Psoas muscle (tissue), 7 donors: ENCODE measurements at regions not wholly inside any gene's neighbourhood (a gene's known extent, or its start where the extent isn't known, plus 50 kb on each side); places are given as distances from the start of the nearest gene placed in this dataset.

Source experiments
- ATAC-seq, 4 donors: fragments of 200-7000 bp; cut with Tn5 transposase; one replicate each; pipeline ENCODE4 v1.9.1; 2020; ENCODE audit warnings: moderate library complexity in 3 of 4, mild to moderate bottlenecking in 2 of 4
- DNase-seq, 2 donors: peaks; one replicate each; pipeline ENCODE4 v3.0.0-alpha.2; 2020
- H3K27ac ChIP-seq: fragments of 200-600 bp; one replicate; pipeline ENCODE4 v1.8.0; 2022
- H3K27me3 ChIP-seq, 3 donors: fragments of 200-600 bp in 1 of 3; one replicate each; pipeline versions ENCODE4 v1.6.1 to v1.8.0; 2013 to 2022; ENCODE audit warnings: low read length in 2 of 3, mild to moderate bottlenecking in 2 of 3, moderate library complexity in 1 of 3; ENCODE audit not compliant: insufficient read depth in 3 of 3
- H3K36me3 ChIP-seq, 2 donors: fragments of 200-600 bp in 1 of 2; one replicate each; pipeline versions ENCODE4 v1.6.1 to v1.8.0; 2013 to 2022; ENCODE audit warnings: low read depth in 1 of 2, mild to moderate bottlenecking in 1 of 2, moderate library complexity in 1 of 2; ENCODE audit not compliant: insufficient read depth in 1 of 2
- H3K4me1 ChIP-seq: fragments of 200-600 bp; one replicate; pipeline ENCODE4 v1.8.0; 2022
- H3K4me3 ChIP-seq: fragments of 200-600 bp; one replicate; pipeline ENCODE4 v1.8.0; 2022; ENCODE audit warnings: mild to moderate bottlenecking
- H3K9me3 ChIP-seq: fragments of 200-600 bp; one replicate; pipeline ENCODE4 v1.8.0; 2022
- CTCF ChIP-seq: fragments of 200-600 bp; IDR thresholded peaks from one replicate; pipeline ENCODE4 v1.8.0; 2022; ENCODE audit warnings: antibody characterized with exemption
- WGBS, 3 donors: extraction: QIAGEN DNeasy Blood & Tissue Kit; methylation state at CpG; one replicate each; pipeline versions ENCODE4 v1.1.6 to v1.1.7; 2013; 5-methylcytosine and 5-hydroxymethylcytosine counted together
- intact Hi-C, 2 donors: fragments of 100-400 bp; cut with DNase I; formaldehyde crosslinking; loops; one replicate each; pipeline versions ENCODE4 v1.11.0 to v1.14.2; 2022
- donor health status: healthy with polysubstance abuse.
- donor health status: DM: no; HTN: no; CAD: no; lungs with moderate emphysema.
- donor health status: Bipolar disorder and iron deficiency.
- donor health status: healthy.
- donor health status: DM: yes; HTN: yes; CAD: no.
- donor health status: DM: no; HTN: no; CAD: no.
- donor health status: DM: yes; HTN: yes; CAD: no.

GRCh38 chr5:53326424-53327153 is 153.8 kb upstream of the FST start:
- 31 to 42% (median 32%) methylated on average over 7 of the region's 7 CpGs for WGBS, 3 donors
- ATAC-seq (peak in 2 of 4 donors; percentile 24 to 48), DNase-seq (no peak)
- no peak overlapping the region for H3K27ac ChIP-seq
- no peak overlapping the region for H3K4me3 ChIP-seq
- TF ChIP-seq CTCF, result no peak
- H3K4me1 ChIP-seq, result no peaks in the 10 kb centered on the region
- H3K36me3 ChIP-seq, result no peaks in the 10 kb centered on the region
- no peaks in the 10 kb centered on the region for H3K27me3 ChIP-seq
- intact Hi-C loops, result no loop called here
- no peaks in the 10 kb centered on the region for H3K9me3 ChIP-seq

DNA sequence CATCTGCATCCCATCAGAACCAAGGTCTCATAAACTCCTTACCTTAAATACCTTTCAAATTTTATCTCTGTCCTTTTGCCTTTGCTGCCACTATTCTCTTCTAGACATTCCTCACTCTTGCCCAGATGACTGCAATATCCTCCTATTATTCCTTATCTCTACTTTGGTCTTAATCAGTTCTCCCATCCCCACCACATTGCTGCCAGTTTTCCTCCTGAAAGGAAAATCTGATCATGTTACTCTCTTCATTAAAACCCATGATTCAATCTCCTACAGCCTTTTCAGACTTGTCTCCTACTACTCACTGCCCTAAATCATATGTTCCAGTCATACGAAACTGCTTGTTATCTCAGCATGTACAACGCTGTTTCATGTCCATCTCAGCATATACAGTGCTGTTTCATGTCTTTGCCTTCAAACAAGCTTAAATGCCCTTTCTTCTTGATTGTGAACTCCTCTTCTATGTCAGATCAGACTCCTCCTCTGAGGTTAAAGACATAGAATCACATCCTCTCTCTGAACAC is 152.6 kb upstream of the FST start:
- whole genome bisulfite sequencing, 3 donors, result 85 to 89% (median 88%) methylated on average over 2 of the region's 2 CpGs
- no peaks in the 10 kb centered on the region for H3K4me1 ChIP-seq
- H3K27me3 ChIP-seq, result no peaks in the 10 kb centered on the region
- no peaks in the 10 kb centered on the region for H3K9me3 ChIP-seq
- no peak for TF ChIP-seq CTCF
- H3K27ac ChIP-seq, result no peak overlapping the region
- H3K36me3 ChIP-seq, result no peaks in the 10 kb centered on the region
- intact Hi-C loops, result no loop called here
- ATAC-seq (no peak), DNase-seq (no peak)
- H3K4me3 ChIP-seq, result no peak overlapping the region

- ATAC-seq, result no peak
- intact Hi-C loops, result no loop called here
Observed at GRCh38 chr5:53330491-53330890, 149.9 kb upstream of the FST start.

GRCh38 chr5:53331463-53331862 is 149.0 kb upstream of the FST start:
- WGBS, 3 donors, result 68 to 79% (median 79%) methylated on average over 1 of the region's 1 CpG
- intact Hi-C loops, result no loop called here

More at GRCh38 chr5:53330491-53330890, 149.9 kb upstream of the FST start:
- no peaks in the 10 kb centered on the region for H3K9me3 ChIP-seq
- H3K27ac ChIP-seq, result no peak overlapping the region
- no peaks in the 10 kb centered on the region for H3K27me3 ChIP-seq
- TF ChIP-seq CTCF, result no peak
- no peaks in the 10 kb centered on the region for H3K36me3 ChIP-seq
- no peaks in the 10 kb centered on the region for H3K4me1 ChIP-seq
- no peak overlapping the region for H3K4me3 ChIP-seq
- WGBS, 3 donors, result 70 to 82% (median 71%) methylated on average over 2 of the region's 2 CpGs
- no peak for DNase-seq

More at GRCh38 chr5:53331463-53331862, 149.0 kb upstream of the FST start:
- H3K9me3 ChIP-seq, result no peaks in the 10 kb centered on the region
- no peaks in the 10 kb centered on the region for H3K36me3 ChIP-seq
- DNase-seq (no peak), ATAC-seq (no peak)
- no peak for TF ChIP-seq CTCF
- H3K4me3 ChIP-seq, result no peak overlapping the region
- no peaks in the 10 kb centered on the region for H3K4me1 ChIP-seq
- H3K27me3 ChIP-seq, result no peaks in the 10 kb centered on the region
- no peak overlapping the region for H3K27ac ChIP-seq
